Progenitor cell of endocrine pancreas (in vitro differentiated cells): ENCODE measurements at regions not wholly inside any gene's neighbourhood (a gene's known extent, or its start where the extent isn't known, plus 50 kb on each side); places are given as distances from the start of the nearest gene placed in this dataset.

Source experiments
- DNase-seq: peaks from one replicate; pipeline ENCODE4 v3.0.0; 2021; ENCODE audit warnings: low spot score; ENCODE audit not compliant: unreplicated experiment
- H3K27ac Mint-ChIP-seq: 2 replicates; pipeline ENCODE4 v1.8.0; 2021; ENCODE audit warnings: mild to moderate bottlenecking, moderate library complexity, mixed read lengths
- H3K27me3 Mint-ChIP-seq: 2 replicates; pipeline ENCODE4 v1.8.0; 2021; ENCODE audit warnings: mixed read lengths
- H3K36me3 Mint-ChIP-seq: 2 replicates; pipeline ENCODE4 v1.8.0; 2022; ENCODE audit warnings: mixed read lengths; ENCODE audit not compliant: insufficient read depth
- H3K4me1 Mint-ChIP-seq: 2 replicates; pipeline ENCODE4 v1.8.0; 2021; ENCODE audit warnings: low read depth, mixed read lengths
- H3K4me3 Mint-ChIP-seq: 2 replicates; pipeline ENCODE4 v1.8.0; 2021; ENCODE audit warnings: low read depth, mild to moderate bottlenecking, moderate library complexity, mixed read lengths
- H3K9me3 Mint-ChIP-seq: 2 replicates; pipeline ENCODE4 v1.8.0; 2021; ENCODE audit warnings: low read depth, mixed read lengths
- TF ChIP-seq, protein P1 (sequence below): fragments of 200-600 bp; sonication (generic); IDR thresholded peaks from one replicate; pipeline ENCODE4 v1.5.0; 2021; ENCODE audit warnings: antibody characterized with exemption, mild to moderate bottlenecking; ENCODE audit not compliant: unreplicated experiment

DNA sequence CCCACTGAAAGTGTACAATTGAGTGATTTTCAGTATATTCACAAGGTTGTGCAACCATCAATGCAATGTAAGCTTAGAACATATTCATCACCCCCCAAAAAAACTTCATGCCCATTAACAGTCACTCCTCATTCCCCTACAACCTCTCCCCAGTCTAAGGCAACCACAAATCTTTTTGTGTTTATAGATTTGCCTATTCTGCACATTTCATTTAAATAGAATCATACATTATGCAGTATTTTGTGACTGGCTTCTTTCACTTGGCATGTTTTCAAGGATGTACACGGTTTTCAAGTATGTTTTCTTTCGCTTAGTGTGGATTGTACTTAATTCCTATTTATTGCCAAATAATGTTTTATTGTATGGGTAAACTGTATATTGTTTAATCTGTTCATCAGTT lies 95.6 kb upstream of the ADRA1D start:
- H3K4me1 Mint-ChIP-seq: peaks cover 5% of the 10 kb centered on the region
- no peak overlapping the region for H3K4me3 Mint-ChIP-seq
- H3K9me3 Mint-ChIP-seq: peaks cover 3% of the 10 kb centered on the region
- no peaks in the 10 kb centered on the region for H3K36me3 Mint-ChIP-seq
- TF ChIP-seq, protein P1, sequence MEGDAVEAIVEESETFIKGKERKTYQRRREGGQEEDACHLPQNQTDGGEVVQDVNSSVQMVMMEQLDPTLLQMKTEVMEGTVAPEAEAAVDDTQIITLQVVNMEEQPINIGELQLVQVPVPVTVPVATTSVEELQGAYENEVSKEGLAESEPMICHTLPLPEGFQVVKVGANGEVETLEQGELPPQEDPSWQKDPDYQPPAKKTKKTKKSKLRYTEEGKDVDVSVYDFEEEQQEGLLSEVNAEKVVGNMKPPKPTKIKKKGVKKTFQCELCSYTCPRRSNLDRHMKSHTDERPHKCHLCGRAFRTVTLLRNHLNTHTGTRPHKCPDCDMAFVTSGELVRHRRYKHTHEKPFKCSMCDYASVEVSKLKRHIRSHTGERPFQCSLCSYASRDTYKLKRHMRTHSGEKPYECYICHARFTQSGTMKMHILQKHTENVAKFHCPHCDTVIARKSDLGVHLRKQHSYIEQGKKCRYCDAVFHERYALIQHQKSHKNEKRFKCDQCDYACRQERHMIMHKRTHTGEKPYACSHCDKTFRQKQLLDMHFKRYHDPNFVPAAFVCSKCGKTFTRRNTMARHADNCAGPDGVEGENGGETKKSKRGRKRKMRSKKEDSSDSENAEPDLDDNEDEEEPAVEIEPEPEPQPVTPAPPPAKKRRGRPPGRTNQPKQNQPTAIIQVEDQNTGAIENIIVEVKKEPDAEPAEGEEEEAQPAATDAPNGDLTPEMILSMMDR: no peak
- DNase-seq: no peak
- H3K27ac Mint-ChIP-seq: no peak overlapping the region
- no peaks in the 10 kb centered on the region for H3K27me3 Mint-ChIP-seq

DNA sequence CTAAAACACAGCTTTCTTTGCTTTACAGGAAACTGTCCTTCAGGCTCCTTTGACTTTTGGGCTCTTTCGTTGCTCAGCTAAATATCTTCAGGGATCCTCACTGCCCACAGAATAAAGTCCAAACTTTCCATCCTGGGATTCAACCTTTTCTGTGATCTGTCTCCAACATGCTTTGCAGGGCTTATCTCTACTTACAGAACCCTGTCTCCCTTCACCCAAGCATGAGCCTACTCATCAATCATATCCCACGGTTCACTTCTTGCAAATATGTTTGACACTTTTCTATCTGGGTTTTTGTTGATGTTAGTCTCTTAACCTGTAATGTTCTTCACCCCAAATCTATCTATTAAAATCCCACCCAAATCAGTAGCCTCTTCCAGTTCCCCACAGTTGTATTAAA lies 93.5 kb upstream of the ADRA1D start:
- peaks cover 3% of the 10 kb centered on the region for H3K9me3 Mint-ChIP-seq
- no peak overlapping the region for H3K27ac Mint-ChIP-seq
- H3K36me3 Mint-ChIP-seq: no peaks in the 10 kb centered on the region
- TF ChIP-seq, protein P1: no peak
- DNase-seq: no peak
- peaks cover 5% of the 10 kb centered on the region for H3K4me1 Mint-ChIP-seq
- H3K27me3 Mint-ChIP-seq: no peaks in the 10 kb centered on the region
- H3K4me3 Mint-ChIP-seq: no peak overlapping the region

DNA sequence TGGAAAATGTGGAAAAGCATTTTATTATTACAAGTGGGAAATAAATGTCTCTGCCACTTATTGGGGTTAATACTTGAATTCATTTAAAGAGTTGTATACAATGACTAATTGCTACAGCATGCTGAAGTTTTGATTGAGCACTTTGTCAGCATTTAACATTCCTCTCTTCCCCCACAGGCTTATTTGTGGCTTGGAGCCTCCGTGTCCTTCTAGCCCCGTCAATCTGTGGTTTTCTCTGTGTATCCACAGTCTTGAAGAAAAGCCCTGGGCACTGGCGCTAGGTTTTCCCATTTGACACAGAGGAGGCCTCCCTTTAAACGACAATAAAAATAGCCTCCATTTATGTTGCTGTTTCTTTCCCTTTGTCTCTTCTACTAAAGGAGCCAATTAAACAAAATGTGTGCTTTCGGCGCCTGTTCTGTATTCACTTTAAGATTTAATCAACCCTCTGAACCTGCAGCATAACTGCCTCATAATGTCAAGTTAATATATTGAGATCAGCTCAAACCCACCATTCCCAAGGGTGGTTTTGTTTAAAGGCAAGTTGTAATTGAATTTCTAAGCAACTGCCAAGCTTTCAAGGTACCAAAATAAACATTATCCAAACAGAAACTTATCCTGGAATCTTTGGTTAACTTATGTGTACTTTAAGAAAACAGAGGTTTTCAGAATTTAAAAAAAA lies 92.9 kb upstream of the ADRA1D start:
- Mint-ChIP-seq H3K4me1 (peaks cover 5% of the 10 kb centered on the region), H3K27ac (no peak overlapping the region), H3K9me3 (peaks cover under 1% of the 10 kb centered on the region), H3K27me3 (no peaks in the 10 kb centered on the region), H3K36me3 (no peaks in the 10 kb centered on the region), H3K4me3 (no peak overlapping the region)
- DNase-seq: no peak
- TF ChIP-seq, protein P1: no peak

DNA sequence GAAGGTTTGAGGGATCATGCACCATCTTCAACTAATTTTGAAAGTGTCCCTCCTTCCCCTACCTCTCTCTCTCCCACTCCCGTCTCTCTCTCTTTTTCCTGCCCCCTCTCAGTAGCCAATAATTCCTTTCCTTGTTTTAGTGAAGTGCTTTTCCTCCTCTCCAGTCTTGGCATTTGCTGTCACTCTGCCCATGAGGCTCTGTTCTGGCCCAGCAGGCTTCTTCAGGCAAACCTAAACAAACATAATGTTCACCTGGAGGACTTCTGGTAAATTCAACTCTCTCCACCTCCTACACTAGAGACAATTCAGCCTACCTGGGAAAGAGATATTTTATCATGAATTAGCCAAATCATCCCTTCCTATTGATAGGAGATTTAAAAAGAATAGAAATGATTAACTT lies 86.6 kb upstream of the ADRA1D start:
- H3K9me3 Mint-ChIP-seq: no peaks in the 10 kb centered on the region
- no peak overlapping the region for H3K4me3 Mint-ChIP-seq

DNA sequence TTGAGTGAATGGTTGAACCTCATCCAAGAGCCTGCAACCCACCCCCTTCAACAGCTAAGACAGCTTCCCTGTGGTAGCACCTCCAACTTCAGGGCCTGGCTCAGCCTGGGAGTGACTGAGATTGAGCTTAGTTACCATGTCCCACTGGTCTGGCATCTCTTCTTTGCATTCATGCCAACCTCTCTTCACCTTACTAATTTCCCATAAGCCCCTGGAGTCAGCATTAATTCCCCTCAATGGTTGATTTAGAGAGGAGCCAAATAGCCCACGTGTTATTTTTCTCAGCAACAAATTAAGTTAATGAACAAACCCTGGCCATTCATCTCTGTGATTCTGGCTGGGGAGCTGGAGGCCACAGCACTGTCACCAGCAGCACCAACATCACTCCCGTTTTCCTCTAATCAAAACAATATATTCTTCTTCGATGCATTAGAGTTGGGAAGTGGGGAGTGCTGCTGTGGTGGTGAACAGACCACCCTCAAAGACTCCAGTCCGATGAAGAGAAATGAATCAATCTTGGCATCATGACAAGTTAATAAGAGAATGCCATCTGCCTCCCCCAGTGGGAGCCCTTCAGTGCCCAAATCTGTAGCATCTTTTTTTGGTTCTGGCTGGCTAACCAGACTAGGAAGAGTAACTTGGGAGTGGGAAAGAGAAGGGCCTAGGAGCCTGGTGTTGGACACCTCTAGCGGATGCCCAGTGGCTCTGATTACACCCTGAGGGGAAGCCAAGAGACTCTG lies 83.2 kb upstream of the ADRA1D start:
- H3K4me1 Mint-ChIP-seq: no peaks in the 10 kb centered on the region
- H3K9me3 Mint-ChIP-seq: no peaks in the 10 kb centered on the region
- peaks cover 6% of the 10 kb centered on the region for H3K27me3 Mint-ChIP-seq
- no peak for DNase-seq
- H3K36me3 Mint-ChIP-seq: no peaks in the 10 kb centered on the region
- no peak overlapping the region for H3K27ac Mint-ChIP-seq
- TF ChIP-seq, protein P1: no peak
- H3K4me3 Mint-ChIP-seq: no peak overlapping the region

More for the DNA sequence above, 86.6 kb upstream of the ADRA1D start:
- TF ChIP-seq, protein P1: no peak
- H3K27ac Mint-ChIP-seq: no peak overlapping the region
- peaks cover 6% of the 10 kb centered on the region for H3K27me3 Mint-ChIP-seq
- no peak for DNase-seq
- no peaks in the 10 kb centered on the region for H3K4me1 Mint-ChIP-seq
- H3K36me3 Mint-ChIP-seq: no peaks in the 10 kb centered on the region
